IPS DF 19.7 (cell line): ENCODE measurements at regions not wholly inside any gene's neighbourhood (a gene's known extent, or its start where the extent isn't known, plus 50 kb on each side); places are given as distances from the start of the nearest gene placed in this dataset.
"Not testable (repeated sequence)": the region's sequence is repeated elsewhere in the genome, so short reads cannot be mapped to it uniquely, and the experiment has no call there.

Source experiments
- DNase-seq: peaks from one replicate; pipeline ENCODE4 v3.0.0-alpha.2; 2013; ENCODE audit warnings: low read depth, low spot score

DNA sequence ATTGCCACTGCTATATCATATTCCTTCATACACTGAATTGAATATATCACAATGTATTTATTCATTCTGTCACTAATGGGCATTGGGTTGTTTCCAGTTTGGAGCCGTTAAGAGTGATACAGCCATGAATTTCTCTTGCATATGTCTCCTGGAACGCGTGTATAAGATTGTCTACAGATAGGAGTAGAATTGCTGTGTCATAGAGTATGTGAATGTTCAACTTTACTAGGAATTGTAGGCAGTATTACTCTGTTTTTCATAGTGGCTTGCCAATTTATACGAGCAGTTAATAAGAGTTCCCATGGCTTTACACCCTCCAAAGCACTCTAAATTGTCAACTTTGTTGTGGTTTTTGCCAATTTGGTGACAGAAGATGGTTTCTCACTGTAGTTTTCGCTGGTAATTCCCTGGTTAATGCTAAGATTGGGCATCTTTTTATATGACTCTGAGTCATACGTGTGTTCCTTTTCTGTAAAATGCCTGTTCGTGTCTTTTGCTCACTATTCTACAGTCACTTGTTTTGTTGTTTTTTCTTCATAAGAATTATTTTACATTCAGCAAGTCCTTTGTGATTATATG, 136.1 kb upstream of the LIPC start:
- no peak for DNase-seq

- no peak for DNase-seq
These were observed 135.5 kb upstream of the LIPC start for GRCh38 chr15:58296276-58296675.

GRCh38 chr15:58297639-58298038, 134.2 kb upstream of the LIPC start:
- no peak for DNase-seq

GRCh38 chr15:58298879-58299850, 132.6 kb upstream of the LIPC start:
- no peak for DNase-seq

- no peak for DNase-seq
These were observed 129.0 kb upstream of the LIPC start for GRCh38 chr15:58302832-58303231.

DNA sequence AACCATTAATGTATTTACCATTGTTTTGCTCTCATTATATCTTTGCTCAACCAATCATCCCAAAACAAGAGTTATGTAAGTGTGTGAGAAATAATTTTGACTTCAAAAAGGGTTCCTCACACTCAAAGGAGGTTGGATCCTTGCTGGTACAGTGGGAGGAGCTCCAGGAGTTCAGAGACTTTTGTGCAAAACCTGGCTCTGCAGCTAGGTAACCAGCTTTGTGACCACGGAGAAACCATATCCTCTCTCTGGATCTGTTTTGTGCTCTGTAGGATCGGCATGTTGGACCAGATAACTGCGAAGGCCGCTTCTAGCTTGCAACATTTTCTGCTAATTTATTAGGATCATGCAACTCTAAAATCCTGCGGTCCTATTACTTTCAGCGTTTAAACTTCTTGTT, 128.6 kb upstream of the LIPC start:
- DNase-seq = no peak

GRCh38 chr15:58306591-58307312, 125.0 kb upstream of the LIPC start:
- DNase-seq = no peak

DNA sequence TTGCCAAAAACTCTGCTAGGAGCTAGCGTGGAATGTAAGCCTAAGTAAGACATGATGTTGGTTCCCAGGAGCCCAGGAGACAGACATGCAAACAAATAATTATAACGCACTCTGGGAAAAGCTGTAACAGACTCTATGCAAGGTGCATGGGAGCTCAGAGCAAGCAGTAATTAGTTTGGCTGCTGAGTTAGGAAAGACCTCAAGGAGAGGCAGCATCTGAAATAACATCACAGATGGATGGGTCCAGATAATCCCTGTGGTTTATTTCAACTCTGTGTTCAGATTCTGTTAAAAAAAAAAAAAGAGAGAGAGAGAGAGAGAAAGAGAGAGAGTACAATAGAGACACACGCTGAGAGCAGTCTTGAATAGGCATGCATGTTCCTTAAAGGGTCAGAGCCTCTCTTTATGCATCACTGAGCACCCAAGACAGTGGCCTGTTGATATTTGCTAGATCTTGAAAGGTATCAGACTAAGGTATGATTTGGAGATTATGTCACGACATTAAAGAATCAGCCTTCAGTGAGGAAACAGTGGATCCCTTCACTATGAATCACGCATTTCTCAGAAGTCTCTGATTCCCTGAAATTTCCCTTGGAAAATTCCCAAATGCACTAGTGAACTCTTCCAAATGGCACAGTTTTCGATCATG, 124.4 kb upstream of the LIPC start:
- no peak for DNase-seq

DNA sequence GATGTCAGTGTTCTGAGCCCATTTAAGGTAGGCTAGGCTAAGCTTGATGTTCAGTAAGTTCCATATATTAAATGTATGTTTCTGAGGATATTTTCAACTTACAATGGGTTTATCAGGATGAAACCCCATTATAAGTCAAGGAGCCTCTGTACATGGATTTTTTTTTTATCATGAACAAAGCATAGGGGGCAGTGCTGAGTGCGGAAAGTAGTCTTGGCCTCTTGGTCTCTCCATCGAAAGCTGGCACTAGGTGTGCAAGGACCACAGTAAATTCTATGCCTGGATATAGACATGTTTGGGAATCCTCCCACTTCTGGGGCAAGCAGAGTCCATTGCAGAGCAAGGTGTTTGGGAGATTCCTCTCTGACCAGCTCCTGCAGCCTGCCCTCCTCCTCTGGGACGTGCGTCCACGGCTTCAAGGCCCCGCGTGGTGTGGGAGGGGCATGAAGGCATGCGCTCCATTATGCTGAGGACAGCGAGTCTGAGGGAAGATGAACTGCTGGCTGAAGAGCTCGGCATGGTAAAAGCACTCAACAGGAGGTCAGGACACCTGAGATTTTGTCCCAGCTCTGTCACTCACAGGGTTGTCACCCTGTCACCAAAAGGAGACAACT, 122.9 kb upstream of the LIPC start:
- no peak for DNase-seq

DNA sequence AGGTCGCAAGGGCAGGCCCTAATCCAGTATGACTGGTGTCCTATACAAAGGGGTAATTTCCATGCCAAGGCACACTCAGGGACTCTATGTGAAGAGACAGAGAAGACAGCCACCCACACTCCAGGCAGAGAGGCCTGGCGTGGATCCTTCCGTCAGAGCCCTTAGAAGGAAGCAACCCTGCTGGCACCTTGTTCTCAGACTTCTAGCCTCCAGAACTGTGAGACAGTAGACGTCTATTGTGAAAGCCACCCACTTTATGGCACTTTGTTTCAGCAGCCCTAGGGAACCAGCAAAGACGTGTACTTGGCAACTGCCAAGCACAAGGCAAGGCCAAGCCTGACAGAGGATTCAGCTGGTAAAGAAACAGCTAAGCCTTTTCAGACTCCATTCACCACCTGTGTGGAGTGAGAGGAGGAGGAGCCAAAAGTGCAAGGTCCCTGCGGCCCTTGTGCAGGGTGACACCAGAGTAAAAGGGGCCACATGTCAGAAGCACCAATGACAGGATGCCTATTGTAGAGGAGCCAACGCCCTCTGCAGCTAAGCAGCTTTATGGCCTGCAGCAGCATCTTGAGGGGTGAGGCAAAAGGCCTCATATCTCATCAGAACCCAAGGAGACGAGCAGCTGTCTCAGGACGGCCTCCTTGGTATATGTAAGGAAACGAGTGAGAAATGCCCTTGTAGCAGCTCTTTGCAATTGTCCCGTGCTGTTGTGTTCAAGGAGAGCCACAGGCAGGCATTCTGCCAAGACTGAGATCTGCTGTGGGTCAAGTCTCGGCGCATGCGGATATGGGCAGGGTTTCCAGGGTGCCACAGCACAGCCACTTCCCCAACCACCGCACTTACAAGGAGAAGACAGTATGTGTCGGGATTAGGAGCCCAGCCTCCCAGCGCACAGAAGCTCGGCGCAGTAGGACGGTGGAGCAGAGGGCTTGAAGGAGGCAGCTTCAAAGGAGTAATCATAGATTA, 121.5 kb upstream of the LIPC start:
- no peak for DNase-seq

DNA sequence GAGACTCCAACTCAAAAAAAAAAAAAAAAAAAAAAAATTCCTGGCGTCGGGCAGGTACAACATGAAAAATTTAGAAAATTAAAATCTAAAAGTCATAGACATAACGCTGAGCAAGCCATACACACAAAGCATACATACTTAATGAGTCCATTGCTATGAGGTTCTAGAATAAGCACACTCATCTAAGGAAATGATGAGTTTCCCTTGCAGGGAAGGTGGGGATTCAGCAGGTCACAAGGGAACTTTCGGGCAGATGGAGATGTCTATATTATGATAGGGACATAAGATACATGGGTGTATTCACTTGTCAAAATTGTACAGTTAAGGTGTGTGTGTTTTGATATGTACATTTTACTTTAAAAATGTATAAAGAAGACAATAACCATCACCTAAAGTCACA, 120.2 kb upstream of the LIPC start:
- no peak for DNase-seq

- DNase-seq = no peak
These were observed 119.8 kb upstream of the LIPC start for GRCh38 chr15:58312031-58312430.

GRCh38 chr15:58313304-58313703, 118.5 kb upstream of the LIPC start:
- DNase-seq = no peak

- no peak for DNase-seq
These were observed 117.8 kb upstream of the LIPC start for GRCh38 chr15:58313810-58314592.

DNA sequence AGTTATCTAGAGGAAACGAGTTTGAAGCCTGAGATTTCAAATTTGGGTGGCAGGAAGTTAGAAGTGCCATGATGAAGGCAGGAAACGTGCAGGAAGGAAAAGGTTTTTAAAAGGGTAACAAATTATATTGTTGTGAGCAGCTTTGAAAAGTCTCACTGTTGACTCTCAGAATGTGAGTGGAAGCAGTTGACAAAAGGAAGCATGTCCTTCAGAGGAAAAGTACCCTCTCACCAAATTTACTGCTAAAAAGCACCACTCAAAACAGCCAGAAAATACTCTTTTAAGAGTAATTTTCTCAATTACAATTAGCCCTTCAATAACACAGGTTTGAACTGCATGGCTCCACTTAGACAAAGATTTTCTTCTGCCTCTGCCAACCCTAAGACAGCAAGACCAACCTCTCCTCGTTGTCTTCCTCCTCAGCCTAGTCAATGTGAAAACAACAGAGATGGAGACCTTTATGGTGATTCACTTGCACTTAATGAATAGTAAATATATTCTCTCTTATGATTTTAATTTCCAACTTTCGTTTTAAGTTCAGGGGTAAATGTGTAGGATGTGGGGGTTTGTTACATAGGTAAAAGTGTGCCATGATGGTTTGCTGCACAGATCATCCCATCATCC, 117.1 kb upstream of the LIPC start:
- DNase-seq = no peak

DNA sequence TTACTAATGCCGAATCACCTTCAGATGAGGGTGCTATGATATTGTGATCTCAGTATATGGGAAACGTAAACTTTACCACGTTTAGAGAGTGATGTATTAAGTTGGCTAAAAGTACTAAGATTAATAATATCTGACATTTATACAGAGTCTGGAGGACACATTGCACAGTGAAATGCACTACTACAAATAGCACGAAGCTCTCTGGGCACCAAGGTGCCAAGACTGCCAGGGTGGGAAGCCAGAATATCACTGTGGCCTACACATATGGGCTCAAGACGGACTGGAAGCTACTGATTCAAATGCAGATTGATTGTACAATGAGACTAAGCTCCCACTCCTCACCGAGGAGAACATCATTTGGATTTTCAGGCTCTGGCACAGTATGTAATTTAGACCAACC, 113.3 kb upstream of the LIPC start:
- DNase-seq = no peak

DNA sequence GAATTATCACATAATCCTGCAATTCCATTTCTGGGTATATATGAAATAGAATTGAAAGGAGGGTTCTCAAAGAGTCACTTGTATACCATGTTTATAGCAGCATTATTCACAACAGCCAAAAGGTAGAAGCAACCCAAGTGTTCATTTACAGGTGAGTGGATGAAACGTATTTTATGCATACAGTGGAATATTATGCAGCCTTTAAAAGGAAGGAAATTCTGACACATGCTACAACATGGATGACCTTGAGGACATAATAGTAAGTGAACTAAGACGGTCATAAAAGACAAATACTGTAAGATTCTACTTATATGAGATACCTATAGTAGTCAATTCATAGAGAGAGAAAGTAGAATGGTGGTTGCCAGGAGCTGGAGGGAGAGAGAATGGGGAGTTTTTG, 110.8 kb upstream of the LIPC start:
- DNase-seq = no peak

DNA sequence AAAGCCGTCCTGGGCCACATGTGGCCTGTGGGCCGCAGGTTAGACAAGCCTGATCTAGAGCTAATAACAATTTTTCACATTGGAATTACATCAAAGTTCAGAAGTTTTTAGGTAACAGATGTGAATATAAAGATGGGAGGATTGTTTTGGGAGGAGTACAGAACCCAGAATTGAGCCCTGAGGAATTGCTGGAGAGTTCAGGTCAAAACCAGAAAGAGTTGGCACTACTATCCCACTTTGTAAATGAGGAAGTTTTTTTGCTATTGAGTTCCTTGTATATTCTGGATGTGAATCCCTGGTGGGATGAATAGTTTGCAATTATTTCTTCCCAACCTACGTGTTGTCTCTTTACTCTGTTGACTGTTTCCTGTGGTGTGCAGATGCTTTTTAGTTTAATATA, 109.5 kb upstream of the LIPC start:
- no peak for DNase-seq

DNA sequence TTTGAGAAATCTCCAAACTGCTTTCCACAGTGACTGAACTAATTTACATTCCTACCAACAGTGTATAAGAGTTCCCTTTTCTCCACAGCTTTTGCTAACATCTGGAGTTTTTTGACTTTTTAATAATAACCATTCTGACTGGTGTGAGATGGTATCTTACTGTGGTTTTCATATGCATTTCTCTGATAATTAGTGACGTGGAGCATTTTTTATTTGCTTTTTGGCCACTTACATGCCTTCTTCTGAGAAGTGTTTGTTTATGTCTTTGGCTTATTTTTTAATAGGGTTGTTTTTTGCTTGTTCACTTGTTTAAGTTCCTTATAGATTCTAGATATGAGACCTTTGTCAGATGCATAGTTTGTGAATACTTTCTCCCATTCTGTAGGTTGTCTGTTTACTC, 108.5 kb upstream of the LIPC start:
- DNase-seq = not testable (repeated sequence)
